ENCODE measurements at regions not wholly inside any gene's neighbourhood (a gene's known extent, or its start where the extent isn't known, plus 50 kb on each side); places are given as distances from the start of the nearest gene placed in this dataset.

DNA sequence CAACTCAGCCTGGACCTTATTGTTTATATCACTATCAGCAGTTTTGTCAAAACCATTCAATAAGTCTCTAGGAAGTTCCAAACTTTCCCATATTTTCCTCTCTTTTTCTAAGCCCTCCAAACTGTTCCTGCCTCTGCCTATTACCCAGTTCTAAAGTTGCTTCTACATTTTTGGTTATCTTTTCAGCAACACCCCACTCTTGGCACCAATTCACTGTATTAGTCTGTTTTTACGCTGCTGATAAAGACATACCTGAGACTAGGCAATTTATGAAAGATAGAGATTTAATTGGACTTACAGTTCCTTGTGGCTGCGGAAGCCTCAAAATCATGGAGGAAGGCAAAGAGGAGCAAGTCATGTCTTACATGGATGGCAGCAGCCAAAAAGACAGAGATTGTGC, 744.4 kb upstream of the ADAMTS16 start:
- no peak for DNase-seq (ENCODE audit: low read depth)

DNA sequence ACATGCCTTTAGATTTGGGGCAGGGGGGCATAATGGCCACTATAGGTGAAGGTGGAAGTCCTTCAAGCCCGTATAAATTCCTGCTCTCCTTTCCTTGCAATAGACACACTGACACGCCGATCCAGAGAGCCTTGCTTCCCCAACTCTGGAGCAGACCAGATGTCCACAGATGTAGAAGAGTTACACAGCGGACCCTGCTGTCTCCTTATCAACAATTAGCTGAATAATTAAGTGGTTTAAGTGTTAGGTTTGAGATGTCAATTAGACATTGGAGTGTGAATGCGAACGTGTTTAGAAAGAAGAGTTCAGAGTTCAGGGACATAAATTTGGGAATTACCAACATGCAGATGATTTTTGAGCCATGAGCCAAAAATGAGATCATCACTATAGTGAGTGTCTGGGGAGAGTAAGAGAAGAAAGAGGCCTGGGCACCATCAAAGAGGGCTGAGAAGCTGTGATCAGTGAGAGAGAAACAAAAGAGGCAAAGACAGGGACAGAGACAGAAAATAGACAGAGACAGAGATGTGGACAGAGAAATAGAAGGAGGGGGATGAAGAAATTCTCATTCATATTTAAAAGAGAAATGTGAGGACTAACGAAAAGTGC, 734.4 kb upstream of the ADAMTS16 start:
- no peak for DNase-seq (ENCODE audit: low read depth)

DNA sequence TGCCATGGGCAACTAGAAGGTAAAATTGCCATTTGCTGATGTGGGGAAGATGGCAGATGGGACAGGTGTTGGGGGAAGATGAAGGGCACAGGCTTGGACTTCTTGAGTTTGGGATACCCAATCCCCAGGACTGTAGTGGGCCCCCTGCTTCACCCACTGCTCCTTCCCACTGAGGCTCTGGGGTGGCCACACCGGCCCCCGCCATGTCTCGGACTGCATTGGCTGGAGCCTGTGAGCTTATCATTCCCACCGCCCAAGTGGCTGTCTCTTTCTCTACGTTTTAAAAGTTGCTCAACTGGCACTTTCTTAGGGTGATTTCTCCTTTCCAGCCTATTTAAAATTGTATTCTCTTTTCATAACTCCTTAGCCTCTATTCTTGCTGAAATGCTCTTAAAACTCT, 730.0 kb upstream of the ADAMTS16 start:
- no peak for DNase-seq (ENCODE audit: low read depth)

DNA sequence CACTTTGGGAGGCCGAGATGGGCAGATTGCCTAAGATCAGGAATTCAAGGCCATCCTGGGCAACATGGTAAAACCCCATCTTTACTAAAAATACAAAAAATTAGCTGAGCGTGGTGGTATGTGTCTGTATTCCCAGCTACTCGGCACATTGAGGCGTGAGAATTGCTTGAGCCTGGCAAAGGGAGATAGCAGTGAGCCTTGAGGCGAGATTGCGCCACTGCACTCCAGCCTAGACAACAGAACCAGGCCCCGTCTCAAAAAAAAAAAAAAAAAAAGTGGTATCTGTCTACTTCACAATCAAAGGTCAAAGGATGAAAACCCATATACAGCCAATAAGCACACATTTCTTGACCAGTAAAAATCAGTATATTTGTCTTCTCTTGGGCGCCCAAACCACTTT, 728.5 kb upstream of the ADAMTS16 start:
- no peak for DNase-seq (ENCODE audit: low read depth)

DNA sequence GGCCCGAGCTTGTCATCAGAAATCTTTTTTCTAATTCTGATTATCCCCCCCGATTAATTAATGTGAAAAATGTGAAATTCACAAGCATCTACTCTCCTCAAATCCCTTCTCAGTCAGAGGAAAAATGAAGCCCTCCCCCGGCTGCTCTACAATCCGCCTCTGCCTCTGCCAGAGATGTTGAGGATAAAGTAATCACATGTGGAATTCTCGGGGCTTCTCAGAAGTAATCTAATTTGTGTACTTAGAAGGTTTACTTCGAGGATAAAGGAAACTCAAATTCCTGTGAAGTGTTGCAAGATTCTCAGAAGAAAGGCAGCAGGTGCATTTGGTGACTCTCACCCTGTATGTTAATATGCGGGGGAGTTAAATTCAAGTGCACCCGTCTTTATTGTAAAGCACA, 726.1 kb upstream of the ADAMTS16 start:
- DNase-seq (ENCODE audit: low read depth): no peak

DNA sequence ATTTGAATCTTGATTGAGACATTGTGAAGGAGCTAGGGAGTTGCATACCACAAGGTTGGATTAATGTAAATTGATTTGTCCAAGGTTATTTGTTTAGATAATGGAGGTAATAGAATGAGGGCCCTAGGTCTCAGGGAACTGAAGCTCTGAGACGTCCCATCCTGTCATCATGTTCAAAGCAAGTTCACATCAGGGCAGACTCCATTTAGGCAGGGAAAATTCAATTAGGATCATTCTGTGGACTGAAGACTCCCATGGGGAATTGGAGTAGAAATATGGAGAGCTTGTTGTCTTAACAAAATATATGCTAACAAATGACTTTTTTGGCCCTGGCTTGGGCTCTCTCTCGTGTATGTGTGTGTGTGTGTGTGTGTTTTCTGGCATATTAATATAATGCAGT, 722.0 kb upstream of the ADAMTS16 start:
- DNase-seq (ENCODE audit: low read depth): no peak

DNA sequence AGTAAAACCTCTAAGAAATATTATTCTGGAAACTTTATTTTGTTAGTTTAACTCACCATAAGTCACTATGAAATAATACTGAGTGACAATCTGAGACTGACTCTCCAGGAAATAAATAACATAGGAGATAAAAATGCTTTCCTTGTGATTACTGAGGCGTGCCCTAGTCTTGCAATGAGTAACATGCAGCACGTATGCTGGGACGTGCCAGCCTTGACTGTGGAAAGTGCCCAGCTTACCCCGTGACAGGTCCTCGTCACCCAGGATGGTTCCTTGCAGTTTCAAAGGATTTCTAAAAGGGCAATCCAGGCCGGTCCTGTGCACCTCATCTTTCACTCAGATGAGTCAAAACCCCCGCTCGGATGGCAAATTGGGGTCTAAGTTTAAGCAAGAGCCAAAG, 720.8 kb upstream of the ADAMTS16 start:
- no peak for DNase-seq (ENCODE audit: low read depth)

DNA sequence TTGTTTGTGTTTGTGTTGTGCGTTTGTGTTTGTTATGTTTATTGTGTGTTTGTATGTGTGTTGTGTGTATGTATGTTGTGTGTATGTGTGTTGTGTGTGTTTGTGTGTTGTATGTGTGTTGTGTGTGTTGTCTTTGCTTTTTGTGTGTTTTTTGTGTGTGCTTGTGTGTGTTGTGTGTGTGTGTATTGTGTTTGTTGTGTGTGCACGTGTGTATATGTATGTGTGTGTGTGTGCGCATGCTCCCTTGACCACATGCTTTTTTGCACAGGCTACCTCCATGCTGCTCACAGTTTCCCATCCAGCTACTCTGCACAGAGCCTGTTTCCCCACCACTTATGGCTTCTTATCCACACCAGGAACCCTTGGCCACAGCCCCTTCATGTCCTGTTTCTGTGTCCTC, 720.0 kb upstream of the ADAMTS16 start:
- DNase-seq (ENCODE audit: low read depth): no peak

DNA sequence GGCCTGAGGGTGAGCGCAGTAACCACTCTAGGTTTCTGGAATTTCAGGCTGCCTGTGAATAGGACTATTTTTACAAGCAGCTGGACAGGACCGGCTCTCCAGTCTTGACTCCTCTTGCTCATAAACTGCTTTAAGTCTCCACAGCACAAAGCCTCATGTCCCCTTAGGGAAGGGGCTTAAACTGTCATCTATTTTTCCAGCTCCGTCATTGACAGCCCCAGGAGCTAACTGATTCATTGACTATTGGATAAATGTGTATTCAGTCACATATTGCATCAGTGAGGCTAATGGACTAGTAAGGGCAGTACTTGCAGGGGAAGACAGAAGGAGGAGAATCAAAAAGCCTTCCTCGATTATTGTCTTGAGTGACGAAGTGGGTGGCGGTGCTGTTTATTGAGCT, 719.4 kb upstream of the ADAMTS16 start:
- no peak for DNase-seq (ENCODE audit: low read depth)

DNA sequence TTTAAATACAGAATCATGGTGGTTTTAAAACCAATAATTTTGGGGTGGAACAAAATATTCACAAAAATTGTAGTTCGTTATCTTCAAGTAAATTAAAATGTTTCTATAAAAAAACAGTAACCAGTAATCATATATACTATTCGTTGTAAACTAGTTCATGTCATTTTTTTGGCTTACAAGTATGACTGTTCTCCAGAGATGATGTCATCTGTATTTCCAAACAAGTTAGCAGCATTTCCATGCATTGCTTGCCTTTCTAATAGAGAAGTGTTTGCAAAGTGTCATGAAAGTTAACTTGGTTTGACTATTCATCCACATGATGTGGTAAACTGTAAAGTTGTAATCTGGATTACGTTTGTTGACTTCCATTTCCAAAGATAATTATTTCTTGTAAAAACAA, 717.9 kb upstream of the ADAMTS16 start:
- no peak for DNase-seq (ENCODE audit: low read depth)

DNA sequence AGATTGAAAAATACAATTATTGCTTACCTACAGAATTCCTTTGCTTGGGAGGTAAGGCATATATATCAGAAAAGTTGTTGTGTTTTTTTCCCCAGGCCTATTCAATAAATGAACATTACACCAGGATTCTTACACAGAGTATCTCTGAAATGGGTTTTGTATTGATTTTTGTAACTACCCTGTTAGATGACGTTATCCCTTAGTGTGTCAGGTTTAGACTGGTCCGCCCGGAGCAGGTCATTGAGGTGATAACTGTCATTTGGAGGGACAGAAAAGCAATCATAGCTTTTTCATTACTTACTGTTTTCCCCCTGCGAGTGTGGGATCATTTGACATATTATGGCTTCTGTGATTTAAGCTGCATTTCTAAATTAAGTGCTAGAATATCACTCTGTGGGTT, 715.2 kb upstream of the ADAMTS16 start:
- no peak for DNase-seq (ENCODE audit: low read depth)

DNA sequence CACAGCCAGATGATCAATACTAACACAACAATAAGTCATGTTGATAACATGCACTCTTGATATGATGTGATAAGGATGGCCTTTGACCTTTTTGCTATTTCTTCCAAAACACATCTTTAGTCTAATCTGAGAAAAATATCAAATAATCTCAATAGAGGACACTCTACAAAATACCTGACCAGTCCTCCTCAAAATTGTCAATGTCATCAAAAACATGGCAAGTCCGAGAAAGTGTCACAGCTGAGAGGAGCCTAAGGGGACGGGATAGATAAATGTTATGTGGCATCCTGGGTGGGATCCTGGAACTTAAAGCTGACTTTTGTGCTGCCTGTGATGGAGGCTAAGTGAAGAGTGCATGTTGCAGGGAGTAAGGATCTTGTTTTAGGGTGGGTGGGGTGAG, 699.6 kb upstream of the ADAMTS16 start:
- DNase-seq (ENCODE audit: low read depth): no peak

DNA sequence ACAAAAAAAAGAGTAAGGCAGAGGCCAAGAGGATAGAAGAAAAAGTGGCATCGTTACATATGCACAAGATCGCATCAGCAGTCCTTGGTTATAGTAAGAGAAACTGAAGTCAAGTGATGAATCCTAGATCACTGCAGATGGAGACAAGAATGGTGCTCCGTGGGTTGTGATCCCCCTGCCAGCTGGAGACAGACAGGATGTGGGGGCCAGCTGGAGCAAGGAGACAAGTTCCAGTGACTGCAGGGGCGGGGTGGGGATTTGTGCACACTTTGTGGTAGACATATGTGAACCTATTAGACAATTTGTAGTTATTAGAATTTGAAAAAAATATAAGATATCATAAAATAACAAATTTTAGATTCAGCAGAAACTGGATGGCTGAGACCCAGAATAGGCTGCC, 697.9 kb upstream of the ADAMTS16 start:
- no peak for DNase-seq (ENCODE audit: low read depth)

DNA sequence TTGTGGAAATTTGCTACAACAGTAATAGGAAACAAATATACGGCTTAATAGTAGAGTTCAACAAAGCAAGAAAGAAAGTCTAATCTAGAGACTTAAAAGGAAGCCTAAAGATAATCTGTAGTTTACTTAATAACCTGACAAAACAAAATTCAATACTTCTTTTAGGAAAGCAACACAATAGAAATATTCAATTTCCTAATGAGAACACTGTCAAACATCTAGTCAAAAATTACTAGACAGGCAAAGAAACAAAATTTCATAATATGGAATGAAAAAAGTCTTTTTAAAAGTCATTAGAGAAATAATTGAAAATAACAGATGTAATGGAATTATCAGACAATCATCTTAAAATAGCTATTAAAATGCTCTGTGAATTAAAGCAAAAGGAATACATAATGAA, 692.5 kb upstream of the ADAMTS16 start:
- DNase-seq (ENCODE audit: low read depth): no peak

DNA sequence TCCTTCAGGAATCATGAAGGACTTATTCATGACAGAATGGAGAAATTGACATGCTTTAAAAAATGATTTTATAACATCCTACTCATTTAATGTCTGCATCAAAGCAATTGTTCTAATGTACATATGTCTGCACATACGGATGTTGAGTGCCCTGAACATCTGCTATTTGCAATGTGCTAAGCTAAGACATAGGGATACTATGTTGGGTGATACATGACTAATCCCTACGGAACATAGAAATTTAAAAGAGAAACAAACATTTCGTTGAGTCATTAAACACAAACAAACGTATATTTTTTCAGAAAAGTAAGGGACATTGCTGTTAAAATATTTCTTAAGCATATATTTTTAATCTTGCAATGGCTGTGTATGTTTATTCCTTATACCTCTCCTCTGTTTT, 686.5 kb upstream of the ADAMTS16 start:
- no peak for DNase-seq (ENCODE audit: low read depth)

DNA sequence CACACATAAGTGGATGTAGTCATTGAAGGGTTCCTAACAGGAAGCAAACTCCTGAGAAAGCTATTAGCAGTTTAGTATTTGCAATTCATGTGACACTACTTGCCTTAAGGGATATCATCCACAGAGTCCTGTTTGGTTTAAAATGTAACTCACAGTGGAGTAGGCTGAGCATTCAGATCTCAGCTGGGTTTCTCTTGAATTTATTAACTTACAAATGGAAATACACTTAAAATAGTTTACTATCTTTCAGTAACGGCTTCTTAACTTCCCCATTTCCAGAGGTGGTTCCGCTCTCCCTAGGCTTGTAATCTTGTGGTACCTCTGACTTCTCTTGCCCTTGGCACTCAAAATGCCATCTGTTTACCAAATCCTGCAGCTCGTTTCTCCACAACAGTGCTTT, 660.7 kb upstream of the ADAMTS16 start:
- no peak for DNase-seq (ENCODE audit: low read depth)

DNA sequence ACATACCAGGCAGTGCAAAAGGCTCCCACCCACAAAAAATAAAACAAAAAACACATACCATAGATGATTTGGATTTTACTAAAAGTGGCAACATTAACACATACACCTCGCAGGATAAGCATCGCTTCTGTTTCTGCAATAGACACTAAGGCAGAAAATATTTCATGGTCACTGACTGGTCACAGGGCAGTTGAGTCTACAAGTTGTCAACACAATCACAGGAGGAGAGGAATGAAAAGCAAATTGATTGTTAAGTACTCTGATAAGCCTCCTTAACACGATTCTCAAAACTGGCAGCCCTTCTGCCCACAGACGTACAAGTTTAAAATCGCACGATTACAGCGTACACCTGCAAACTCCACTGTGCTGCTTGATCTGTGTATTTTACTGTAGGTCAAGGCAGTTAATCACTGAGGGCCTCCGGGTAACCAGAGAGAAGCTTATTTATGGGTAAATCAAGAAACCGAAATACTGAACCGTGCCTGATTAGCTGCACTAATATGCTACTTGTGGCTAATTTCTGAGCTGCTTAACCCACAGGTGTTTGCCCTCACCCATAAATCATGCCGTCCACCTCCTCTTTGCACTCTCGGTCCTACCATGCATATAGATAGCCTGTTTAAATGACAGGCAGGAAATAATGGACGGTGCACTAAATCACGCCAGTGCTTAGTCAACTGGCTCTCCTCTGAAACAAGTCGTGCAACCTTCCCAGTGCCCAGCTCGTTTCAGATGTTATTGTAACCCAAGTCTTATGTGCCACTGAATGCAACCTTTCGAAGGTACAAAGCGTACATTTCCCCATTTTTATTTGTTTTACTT, 659.4 kb upstream of the ADAMTS16 start:
- no peak for DNase-seq (ENCODE audit: low read depth)

DNA sequence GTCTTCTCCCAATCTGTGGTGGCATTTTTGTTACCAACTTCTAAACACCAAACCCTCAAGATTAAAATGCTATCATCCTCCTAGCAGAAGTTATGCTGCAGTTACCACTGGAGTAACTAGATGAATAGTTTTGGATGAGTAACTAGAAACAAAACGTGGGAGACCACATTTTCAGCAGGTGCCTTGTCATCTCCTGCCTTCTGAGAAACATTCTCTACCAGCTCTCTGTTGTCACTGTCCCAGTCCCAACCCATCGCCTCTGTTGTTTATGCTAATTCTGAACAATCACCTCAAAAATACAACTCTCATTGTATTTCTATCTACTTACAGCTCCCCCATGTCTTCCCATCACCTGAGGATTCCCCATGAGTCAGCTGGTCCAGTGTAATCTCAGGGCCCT, 652.5 kb upstream of the ADAMTS16 start:
- DNase-seq (ENCODE audit: low read depth): no peak

DNA sequence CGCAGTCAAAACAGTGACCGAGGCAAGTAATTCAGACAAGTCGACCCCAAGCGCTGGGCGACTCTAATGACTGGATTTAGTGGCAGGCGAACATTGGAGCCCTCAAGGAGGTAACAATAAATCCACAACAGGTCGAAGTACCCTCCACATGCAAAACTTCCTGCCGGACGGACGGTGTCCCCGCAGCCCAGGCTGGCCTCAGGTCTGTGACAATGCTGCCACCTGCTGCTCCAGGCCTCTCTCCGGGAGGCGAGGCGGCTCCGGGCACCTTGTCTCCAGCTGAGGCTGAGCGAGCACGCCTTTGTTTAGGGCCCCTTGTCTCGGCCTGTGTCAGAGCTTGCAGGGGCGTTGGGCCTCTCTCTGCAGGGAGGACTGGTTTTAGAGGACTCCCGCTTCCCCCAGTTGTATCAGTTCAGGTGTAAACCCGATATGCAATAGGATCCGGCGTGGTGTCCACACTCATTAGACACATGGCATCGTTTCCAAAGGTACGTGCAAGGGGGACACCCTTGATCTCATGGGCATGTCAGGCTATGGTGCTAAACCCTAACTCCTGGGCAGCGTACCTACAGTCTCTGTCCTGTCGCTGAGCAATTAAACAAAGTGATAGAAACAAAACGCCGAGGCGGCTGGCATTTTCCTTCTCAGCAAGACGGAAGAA, 628.0 kb upstream of the ADAMTS16 start:
- no peak for DNase-seq (ENCODE audit: low read depth)

DNA sequence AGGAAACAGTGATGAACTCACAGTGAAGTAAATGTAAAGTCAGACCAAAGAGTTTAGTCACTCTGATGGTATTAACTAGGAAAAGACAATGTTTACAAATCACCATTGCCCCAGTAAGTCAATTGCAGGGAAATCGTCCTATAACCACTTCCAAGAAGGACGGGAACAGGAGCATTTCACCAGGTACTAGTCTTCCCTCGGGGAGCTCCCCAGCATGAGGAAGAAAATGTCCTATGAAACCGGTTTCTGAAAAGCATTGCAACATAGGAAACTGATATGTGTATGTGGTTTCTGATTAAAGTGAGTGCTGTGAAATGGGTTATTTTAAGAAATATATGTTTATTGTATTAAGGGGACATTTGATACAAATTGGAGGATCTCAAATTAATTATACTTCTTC, 626.7 kb upstream of the ADAMTS16 start:
- DNase-seq (ENCODE audit: low read depth): no peak

DNA sequence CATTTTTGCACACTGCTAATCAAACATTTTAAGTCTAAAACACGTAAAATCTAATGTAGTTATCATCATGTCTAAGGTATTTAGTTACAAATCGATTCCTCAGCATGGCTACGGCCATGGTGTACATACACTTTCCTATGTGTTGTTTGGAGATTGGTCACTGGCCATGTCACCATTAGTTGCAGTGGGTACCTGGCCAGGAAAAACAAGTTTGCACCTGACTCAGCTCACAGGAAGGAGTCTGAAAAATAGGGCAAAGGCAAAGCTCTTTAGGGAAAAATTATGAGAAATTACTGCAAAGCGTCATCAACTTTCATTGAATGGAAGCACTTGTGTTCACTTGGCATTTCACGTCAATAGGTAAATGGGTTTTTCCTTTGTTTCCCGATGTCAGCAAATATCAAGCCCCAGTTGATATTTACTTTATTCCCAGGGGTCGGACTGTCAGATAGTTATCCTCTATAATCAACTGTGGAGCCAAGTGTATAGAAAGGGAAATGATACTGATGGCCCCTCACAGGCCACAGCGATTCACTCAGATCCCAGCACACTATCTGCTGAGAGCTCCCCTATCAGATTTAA, 626.0 kb upstream of the ADAMTS16 start:
- DNase-seq (ENCODE audit: low read depth): no peak

DNA sequence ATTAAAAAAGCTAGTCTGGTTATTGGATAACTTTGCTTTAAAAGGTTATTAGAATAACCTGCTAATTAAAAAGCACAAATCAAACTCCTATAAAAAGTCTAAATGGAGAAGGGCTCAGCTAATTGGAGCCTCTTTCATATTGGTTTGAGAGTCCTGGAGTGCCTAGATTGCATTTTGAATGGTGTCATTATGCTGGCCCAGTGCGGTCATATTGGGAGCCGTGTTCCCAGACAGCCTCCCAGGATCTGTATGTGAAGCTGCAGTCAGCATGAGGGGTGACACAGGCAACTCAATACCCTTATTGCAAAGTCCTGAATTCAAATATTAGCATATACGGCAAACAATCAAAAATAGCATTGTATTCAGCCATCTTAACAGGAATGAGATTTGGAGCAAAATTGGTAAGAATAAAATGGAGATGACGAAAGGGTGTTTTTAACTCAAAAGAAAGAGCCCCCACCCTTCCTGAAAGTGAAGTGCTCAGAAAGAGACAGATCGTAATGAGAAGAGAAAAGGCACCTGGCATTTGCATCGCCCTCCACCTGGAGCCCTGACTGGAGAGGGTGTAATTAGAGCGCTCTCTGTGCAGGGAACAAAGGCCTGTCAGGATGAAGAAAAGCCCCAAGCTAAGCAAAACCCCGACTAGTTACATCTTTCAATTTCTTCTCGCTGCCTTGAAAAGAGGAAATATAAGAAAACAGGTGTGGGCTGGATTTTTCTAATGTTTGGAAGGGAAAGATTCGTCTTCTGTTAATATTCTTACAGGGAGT, 621.0 kb upstream of the ADAMTS16 start:
- DNase-seq (ENCODE audit: low read depth): no peak

Measured in activated T-cell treated with anti-CD3 and anti-CD28 coated beads for 48 hours (primary cell).